ENCODE measurements at regions not wholly inside any gene's neighbourhood (a gene's known extent, or its start where the extent isn't known, plus 50 kb on each side); places are given as distances from the start of the nearest gene placed in this dataset.
"Not testable (repeated sequence)": the region's sequence is repeated elsewhere in the genome, so short reads cannot be mapped to it uniquely, and the experiment has no call there.

GRCh38 chr11:110514967-110515366, 85.2 kb downstream of the FDX1 start:
- DNase-seq (ENCODE audit: low read depth) = no peak

GRCh38 chr11:110517381-110517780, 87.6 kb downstream of the FDX1 start:
- not testable (repeated sequence) for DNase-seq (ENCODE audit: low read depth)

GRCh38 chr11:110518809-110519514, 89.2 kb downstream of the FDX1 start:
- DNase-seq (ENCODE audit: low read depth) = peak; percentile 63

- DNase-seq (ENCODE audit: low read depth) = no peak
These were observed 90.0 kb downstream of the FDX1 start for GRCh38 chr11:110519796-110520195.

- peak; percentile 48 for DNase-seq (ENCODE audit: low read depth)
These were observed 92.7 kb downstream of the FDX1 start for GRCh38 chr11:110522471-110522870.

- DNase-seq (ENCODE audit: low read depth) = peak; percentile 98
These were observed 94.5 kb downstream of the FDX1 start for GRCh38 chr11:110524238-110524637.

- peak; percentile 92 for DNase-seq (ENCODE audit: low read depth)
These were observed 96.1 kb downstream of the FDX1 start for GRCh38 chr11:110525883-110526282.

- DNase-seq (ENCODE audit: low read depth) = peak; percentile 28
These were observed 96.6 kb downstream of the FDX1 start for GRCh38 chr11:110526323-110526722.
